Right lobe of liver (tissue), 6 donors: ENCODE measurements at regions not wholly inside any gene's neighbourhood (a gene's known extent, or its start where the extent isn't known, plus 50 kb on each side); places are given as distances from the start of the nearest gene placed in this dataset.

Experiments used
- ATAC-seq, 4 donors: fragments of 200-7000 bp; cut with Tn5 transposase; one replicate each; pipeline ENCODE4 v1.9.1; 2020; ENCODE audit warnings: mild to moderate bottlenecking in 4 of 4, moderate library complexity in 4 of 4
- DNase-seq, 3 donors: peaks; one replicate each; pipeline ENCODE4 v3.0.0-alpha.2; 2020
- H3K27ac ChIP-seq, 3 donors: fragments of 200-600 bp; one replicate each; pipeline ENCODE4 v1.8.0; 2022
- H3K27me3 ChIP-seq, 2 donors: fragments of 200-600 bp; one replicate each; pipeline ENCODE4 v1.8.0; 2022
- H3K36me3 ChIP-seq, 4 donors: fragments of 200-600 bp; sonication (generic) in 1 of 4; one replicate each; pipeline versions ENCODE4 v1.5.1 to v1.8.0; 2017 to 2022; ENCODE audit warnings: control low read depth in 1 of 4
- H3K4me1 ChIP-seq, 4 donors: fragments of 200-600 bp; sonication (generic) in 1 of 4; one replicate each; pipeline versions ENCODE4 v1.5.1 to v1.8.0; 2017 to 2022; ENCODE audit warnings: control low read depth in 1 of 4
- H3K4me3 ChIP-seq, 3 donors: fragments of 200-600 bp; one replicate each; pipeline ENCODE4 v1.8.0; 2022
- H3K9me3 ChIP-seq, 4 donors: fragments of 200-600 bp; sonication (generic) in 1 of 4; one replicate each; pipeline versions ENCODE4 v1.5.1 to v1.8.0; 2017 to 2022; ENCODE audit warnings: control low read depth in 1 of 4
- CTCF ChIP-seq, 4 donors: fragments of 200-600 bp in 3 of 4; fragments of 450-650 bp in 1 of 4; IDR thresholded peaks; one replicate each; pipeline versions ENCODE4 v1.5.1 to v1.8.0; 2016 to 2022; ENCODE audit warnings: antibody characterized with exemption in 4 of 4, mild to moderate bottlenecking in 2 of 4
- POLR2A ChIP-seq: fragments of 450-650 bp; IDR thresholded peaks from one replicate; pipeline ENCODE4 v1.6.1; 2017; ENCODE audit warnings: antibody characterized with exemption, mild to moderate bottlenecking
- WGBS: methylation state at CpG from one replicate; pipeline ENCODE4 v1.1.6; 2018; ENCODE audit warnings: low coverage, low lambda C conversion rate; ENCODE audit not compliant: insufficient coverage; ENCODE audit errors: missing lambda C conversion rate; 5-methylcytosine and 5-hydroxymethylcytosine counted together
- intact Hi-C, 2 donors: fragments of 100-400 bp; cut with DNase I; formaldehyde crosslinking; loops; one replicate each; pipeline versions ENCODE4 v1.11.2 to v1.14.1; 2022
- donor health status: DM: no; HTN: yes; CAD: no.
- donor health status: DM: no; HTN: no; CAD: no.
- donor health status: DM: no; HTN: no; CAD: no.
- donor health status: DM: no; HTN: yes; CAD: no.
- donor health status: DM: no; HTN: yes; CAD: no.

- no peaks in the 10 kb centered on the region for H3K36me3 ChIP-seq
- WGBS: no CpG with 5 or more reads among the region's 6 CpGs
- no peaks in the 10 kb centered on the region for H3K9me3 ChIP-seq
- TF ChIP-seq CTCF (IDR thresholded peaks at IDR 0.05) (no peak), POLR2A (no peak)
- intact Hi-C loops: no loop called here
- no peaks in the 10 kb centered on the region for H3K27me3 ChIP-seq
- DNase-seq: no peak
- ATAC-seq: no peak
- no peak overlapping the region for H3K27ac ChIP-seq
- no peaks in the 10 kb centered on the region for H3K4me1 ChIP-seq
- no peak overlapping the region for H3K4me3 ChIP-seq
Observed at GRCh38 chr14:76583805-76584204, 177.5 kb upstream of the VASH1 start.

- H3K4me3 ChIP-seq: no peak overlapping the region
- H3K9me3 ChIP-seq: no peaks in the 10 kb centered on the region
- no peaks in the 10 kb centered on the region for H3K27me3 ChIP-seq
- intact Hi-C loops: no loop called here
- no peak overlapping the region for H3K27ac ChIP-seq
- ATAC-seq (no peak), DNase-seq (no peak)
- no peaks in the 10 kb centered on the region for H3K4me1 ChIP-seq
- TF ChIP-seq CTCF (IDR thresholded peaks at IDR 0.05) (no peak), POLR2A (no peak)
- no peaks in the 10 kb centered on the region for H3K36me3 ChIP-seq
- 60% methylated on average over 8 of the region's 9 CpGs for WGBS
Observed at GRCh38 chr14:76584271-76584702, 177.0 kb upstream of the VASH1 start.

GRCh38 chr14:76585616-76586015 is 175.7 kb upstream of the VASH1 start:
- 32% methylated on average over 8 of the region's 8 CpGs for WGBS

GRCh38 chr14:76589246-76589645 is 172.0 kb upstream of the VASH1 start:
- Histone ChIP-seq H3K9me3 (no peaks in the 10 kb centered on the region), H3K4me1 (no peaks in the 10 kb centered on the region), H3K27ac (no peak overlapping the region), H3K36me3 (no peaks in the 10 kb centered on the region), H3K4me3 (no peak overlapping the region), H3K27me3 (no peaks in the 10 kb centered on the region)
- DNase-seq (no peak), ATAC-seq (no peak)
- TF ChIP-seq POLR2A (no peak), CTCF (IDR thresholded peaks at IDR 0.05) (no peak)
- WGBS: 100% methylated on average over 4 of the region's 4 CpGs
- intact Hi-C loops: no loop called here

More at GRCh38 chr14:76585616-76586015, 175.7 kb upstream of the VASH1 start:
- intact Hi-C loops: no loop called here
- no peaks in the 10 kb centered on the region for H3K9me3 ChIP-seq
- no peaks in the 10 kb centered on the region for H3K4me1 ChIP-seq
- TF ChIP-seq CTCF (IDR thresholded peaks at IDR 0.05): no peak
- no peak for TF ChIP-seq POLR2A
- no peak overlapping the region for H3K27ac ChIP-seq
- no peaks in the 10 kb centered on the region for H3K27me3 ChIP-seq
- H3K36me3 ChIP-seq: no peaks in the 10 kb centered on the region
- DNase-seq: no peak
- H3K4me3 ChIP-seq: no peak overlapping the region
- no peak for ATAC-seq

- Histone ChIP-seq H3K9me3 (no peaks in the 10 kb centered on the region), H3K4me1 (no peaks in the 10 kb centered on the region), H3K4me3 (no peak overlapping the region), H3K27me3 (no peaks in the 10 kb centered on the region), H3K27ac (no peak overlapping the region), H3K36me3 (no peaks in the 10 kb centered on the region)
- DNase-seq (no peak), ATAC-seq (peak in 1 of 4 donors; percentile 13)
- intact Hi-C loops: no loop called here
- no peak for TF ChIP-seq POLR2A
- TF ChIP-seq CTCF (IDR thresholded peaks at IDR 0.05): no peak
- 27% methylated on average over 9 of the region's 10 CpGs for WGBS
Observed at GRCh38 chr14:76591266-76591665, 170.0 kb upstream of the VASH1 start.
